ENCODE measurements at regions not wholly inside any gene's neighbourhood (a gene's known extent, or its start where the extent isn't known, plus 50 kb on each side); places are given as distances from the start of the nearest gene placed in this dataset.

- TF ChIP-seq SMAD1 (IDR thresholded peaks at IDR 0.05; ENCODE audit: low read depth, low read length, partially characterized antibody): no peak
- TF ChIP-seq MXD1 (CRISPR knock-in tag; IDR thresholded peaks at IDR 0.05; ENCODE audit: borderline replicate concordance, poor library complexity, severe bottlenecking): no peak
- TF ChIP-seq ZNF253 (CRISPR knock-in tag; conservative IDR thresholded peaks at IDR 0.05): no peak
These were observed 138.0 kb upstream of the CPNE8 start (continued) for GRCh38 chr12:39043424-39043822.

- Histone ChIP-seq H3K36me3 (ENCODE audit: control insufficient read depth, insufficient read depth, low read length) (no peaks in the 10 kb centered on the region), H3K27ac (ENCODE audit: extremely low read depth, low read depth, low read length) (no peak overlapping the region), H3K9me1 (ENCODE audit: control insufficient read depth, insufficient read depth, low read length) (no peaks in the 10 kb centered on the region), H3K9me3 (replicated peaks; ENCODE audit: control insufficient read depth, insufficient read depth, low read depth, low read length) (no peaks in the 10 kb centered on the region), H3K4me2 (ENCODE audit: insufficient read depth, low read length) (no peak overlapping the region), H4K20me1 (replicated peaks; ENCODE audit: control insufficient read depth, insufficient read depth, low read length) (no peaks in the 10 kb centered on the region), H3K4me3 (no peak overlapping the region), H3K79me2 (ENCODE audit: control insufficient read depth, insufficient read depth, low read length) (no peaks in the 10 kb centered on the region), H3K4me1 (replicated peaks in 1 of 2; ENCODE audit: control insufficient read depth in 2 of 2, insufficient read depth in 2 of 2, low read length in 2 of 2) (no peaks in the 10 kb centered on the region), H2AFZ (ENCODE audit: low read depth, low read length) (no peak overlapping the region), H3K9ac (ENCODE audit: insufficient read depth in 1 of 2, low read depth in 2 of 2, low read length in 2 of 2) (no peak overlapping the region), H3K27me3 (ENCODE audit: control insufficient read depth in 2 of 2, insufficient read depth in 2 of 2, low read length in 2 of 2) (no peaks in the 10 kb centered on the region)
- POLR2A ChIA-PET: no interaction called here
- no TSS peak for BruUV-seq (replicated peaks)
- DNase-seq (ENCODE audit: extremely low read depth in 1 of 4, low spot score in 3 of 4) (no peak), ATAC-seq (no peak), FAIRE-seq (no peak)
- intact Hi-C loops (cut with micrococcal nuclease) (no loop called here), in situ Hi-C loops (cut with MboI) (no loop called here)
- CTCF ChIA-PET (ENCODE audit: low intra/inter-chr PET ratio): no interaction called here
- 0% methylated on average over 2 of the region's 2 CpGs for WGBS (ENCODE audit: insufficient coverage, low coverage, missing lambda C conversion rate)
- TF ChIP-seq HIVEP1 (CRISPR knock-in tag; IDR thresholded peaks at IDR 0.05) (no peak), POU5F1 (IDR thresholded peaks at IDR 0.05; ENCODE audit: borderline replicate concordance, low read depth, low read length, partially characterized antibody) (no peak), THRB (CRISPR knock-in tag; conservative IDR thresholded peaks at IDR 0.05) (no peak), ZNF282 (CRISPR knock-in tag; IDR thresholded peaks at IDR 0.05) (no peak), MNT (conservative IDR thresholded peaks at IDR 0.05) (no peak), NCOA4 (IDR thresholded peaks at IDR 0.05; ENCODE audit: partially characterized antibody) (no peak), NFRKB (IDR thresholded peaks at IDR 0.05; ENCODE audit: low read depth) (no peak), NFE2 (IDR thresholded peaks at IDR 0.05; ENCODE audit: low read depth) (no peak), C11orf30 (IDR thresholded peaks at IDR 0.05; ENCODE audit: low read depth) (no peak), NCOR1 (IDR thresholded peaks at IDR 0.05) (no peak)
These were observed 134.9 kb upstream of the CPNE8 start for GRCh38 chr12:39040275-39040674.

Measured in K562 (cell line).